ENCODE measurements at regions not wholly inside any gene's neighbourhood (a gene's known extent, or its start where the extent isn't known, plus 50 kb on each side); places are given as distances from the start of the nearest gene placed in this dataset.

DNA sequence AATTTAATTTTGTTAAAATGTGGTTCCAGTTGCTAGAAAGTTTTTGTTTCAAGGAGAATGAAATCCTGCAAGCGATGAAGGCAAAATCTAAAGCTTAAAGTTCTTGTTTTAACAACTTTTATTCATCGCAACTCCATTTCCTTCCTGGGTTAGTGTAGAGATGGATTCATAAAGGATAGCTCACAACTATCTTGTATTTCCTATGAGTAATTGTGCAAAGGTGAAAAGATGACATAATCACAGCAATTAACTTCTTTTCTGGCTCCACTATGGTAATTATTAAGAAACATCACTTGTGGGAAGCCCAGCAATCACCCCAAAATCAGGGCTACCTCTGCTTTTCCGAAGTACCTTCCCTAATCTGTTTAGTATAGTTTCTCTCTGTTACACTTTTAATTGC, 80.8 kb upstream of the SEMA6A start:
- H3K4me3 ChIP-seq (ENCODE audit: low read depth, low read length) = no peak overlapping the region
- no peak for DNase-seq (ENCODE audit: low read depth)
- no peak for TF ChIP-seq CTCF (IDR thresholded peaks at IDR 0.05; ENCODE audit: low read depth, low read length, missing control alignments)

- no peak overlapping the region for H3K4me3 ChIP-seq (ENCODE audit: low read depth, low read length)
- no peak for DNase-seq (ENCODE audit: low read depth)
- no peak for TF ChIP-seq CTCF (IDR thresholded peaks at IDR 0.05; ENCODE audit: low read depth, low read length, missing control alignments)
These were observed 80.3 kb upstream of the SEMA6A start for GRCh38 chr5:116654925-116655324.

DNA sequence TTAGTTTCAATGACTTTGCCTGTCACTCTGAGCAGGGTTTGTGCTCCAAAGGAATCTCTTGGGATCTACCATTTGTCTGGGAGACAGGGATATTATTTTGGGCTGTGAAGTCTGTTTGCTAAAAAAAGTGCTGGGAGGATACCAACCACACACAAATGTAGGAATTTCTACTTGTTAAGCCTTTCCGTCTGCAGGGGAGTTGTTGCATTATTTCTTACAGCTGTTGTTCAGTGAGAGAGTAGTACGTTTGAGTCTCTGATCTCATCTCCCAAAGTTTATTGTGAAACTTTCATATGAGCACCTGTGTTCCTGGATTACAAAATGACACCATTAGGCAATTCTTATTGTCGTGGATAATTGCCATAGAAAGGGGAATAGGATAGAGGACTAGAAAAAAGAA, 78.3 kb upstream of the SEMA6A start:
- TF ChIP-seq CTCF (IDR thresholded peaks at IDR 0.05; ENCODE audit: low read depth, low read length, missing control alignments) = no peak
- no peak for DNase-seq (ENCODE audit: low read depth)
- H3K4me3 ChIP-seq (ENCODE audit: low read depth, low read length) = no peak overlapping the region

DNA sequence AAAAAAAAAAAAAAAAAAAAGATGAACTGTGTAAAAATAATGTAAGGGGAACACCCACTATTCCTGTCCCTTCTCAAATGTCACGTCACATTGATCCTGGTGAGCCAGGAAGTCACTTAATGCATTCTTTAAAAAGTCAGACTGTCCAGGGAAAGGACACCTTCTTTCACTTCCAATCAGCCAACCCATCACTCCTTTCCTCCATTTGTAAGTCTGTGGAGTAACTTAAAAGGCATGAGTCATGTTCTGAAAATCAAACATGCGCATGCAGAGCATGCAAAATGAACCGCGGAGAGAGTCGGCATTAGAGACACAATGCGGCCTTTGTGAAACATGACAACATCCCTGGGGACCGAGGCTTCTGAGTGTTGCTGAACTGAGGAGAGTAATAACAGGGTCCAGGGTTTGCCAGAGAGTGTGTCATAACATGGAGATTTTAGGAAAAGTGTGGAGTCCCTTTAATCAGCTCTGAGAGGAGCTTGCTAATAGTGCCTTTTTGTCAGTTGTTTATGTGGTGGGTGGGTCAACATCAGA, 77.6 kb upstream of the SEMA6A start:
- no peak overlapping the region for H3K4me3 ChIP-seq (ENCODE audit: low read depth, low read length)
- no peak for TF ChIP-seq CTCF (IDR thresholded peaks at IDR 0.05; ENCODE audit: low read depth, low read length, missing control alignments)
- peak; percentile 42 for DNase-seq (ENCODE audit: low read depth)

DNA sequence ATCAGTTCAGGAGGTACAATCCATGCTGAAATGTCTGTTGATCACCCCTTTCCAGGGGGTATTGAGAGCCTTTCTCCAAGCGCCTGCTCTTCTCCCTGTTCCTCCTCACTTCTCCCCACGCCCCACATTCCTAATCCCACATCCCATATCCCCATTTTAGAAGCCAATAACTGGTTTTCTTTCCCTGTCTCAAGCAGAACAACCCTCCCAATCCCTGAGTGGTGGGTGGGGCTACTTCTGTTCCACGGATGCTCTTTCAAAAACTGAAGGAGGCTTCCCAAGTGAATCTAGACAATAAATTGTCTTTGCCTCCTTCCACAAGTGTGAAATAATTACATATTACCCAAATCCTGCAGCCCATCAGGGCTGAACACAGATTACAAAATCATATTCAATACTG, 77.0 kb upstream of the SEMA6A start:
- H3K4me3 ChIP-seq (ENCODE audit: low read depth, low read length) = no peak overlapping the region
- DNase-seq (ENCODE audit: low read depth) = no peak
- TF ChIP-seq CTCF (IDR thresholded peaks at IDR 0.05; ENCODE audit: low read depth, low read length, missing control alignments) = no peak

DNA sequence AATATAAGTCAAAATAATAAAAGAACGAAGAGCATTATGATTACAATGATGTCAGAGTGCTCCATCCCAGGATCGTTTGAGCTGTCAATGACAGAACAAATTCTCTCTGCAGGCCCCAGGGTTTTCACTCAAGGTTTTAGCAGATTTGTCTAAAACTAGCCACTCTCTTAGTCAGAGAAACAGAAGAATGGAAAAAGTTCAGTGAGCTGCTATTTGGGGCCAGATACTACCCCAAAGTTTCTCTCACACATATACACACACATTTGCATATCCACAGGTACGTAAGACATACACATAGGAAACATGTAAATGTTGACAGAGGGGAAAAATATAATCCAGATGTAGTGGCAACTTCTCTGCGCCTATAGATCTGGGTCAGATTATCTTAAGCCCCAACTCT, 76.3 kb upstream of the SEMA6A start:
- no peak for TF ChIP-seq CTCF (IDR thresholded peaks at IDR 0.05; ENCODE audit: low read depth, low read length, missing control alignments)
- no peak overlapping the region for H3K4me3 ChIP-seq (ENCODE audit: low read depth, low read length)
- DNase-seq (ENCODE audit: low read depth) = no peak

DNA sequence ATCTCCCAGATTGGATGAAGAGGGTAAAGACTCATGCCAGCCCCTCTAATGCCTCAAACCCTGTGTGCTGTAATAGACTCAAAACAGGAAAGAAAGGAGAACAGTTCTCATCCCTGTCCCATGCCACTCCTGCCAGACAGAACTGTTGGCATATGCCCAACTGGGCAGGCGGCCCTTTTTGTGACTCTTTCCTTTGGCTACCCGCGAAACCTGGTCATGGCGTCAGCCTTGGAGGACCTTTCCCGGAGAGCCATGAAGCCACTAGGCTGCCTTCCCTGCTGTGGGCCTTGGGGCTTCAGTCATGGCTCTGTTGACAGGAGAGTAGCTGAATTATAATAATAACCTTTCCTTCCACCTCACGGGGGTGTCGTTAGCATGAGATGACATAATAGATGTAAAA, 75.9 kb upstream of the SEMA6A start:
- no peak for TF ChIP-seq CTCF (IDR thresholded peaks at IDR 0.05; ENCODE audit: low read depth, low read length, missing control alignments)
- no peak for DNase-seq (ENCODE audit: low read depth)
- H3K4me3 ChIP-seq (ENCODE audit: low read depth, low read length) = no peak overlapping the region
